ENCODE measurements at regions not wholly inside any gene's neighbourhood (a gene's known extent, or its start where the extent isn't known, plus 50 kb on each side); places are given as distances from the start of the nearest gene placed in this dataset.

DNA sequence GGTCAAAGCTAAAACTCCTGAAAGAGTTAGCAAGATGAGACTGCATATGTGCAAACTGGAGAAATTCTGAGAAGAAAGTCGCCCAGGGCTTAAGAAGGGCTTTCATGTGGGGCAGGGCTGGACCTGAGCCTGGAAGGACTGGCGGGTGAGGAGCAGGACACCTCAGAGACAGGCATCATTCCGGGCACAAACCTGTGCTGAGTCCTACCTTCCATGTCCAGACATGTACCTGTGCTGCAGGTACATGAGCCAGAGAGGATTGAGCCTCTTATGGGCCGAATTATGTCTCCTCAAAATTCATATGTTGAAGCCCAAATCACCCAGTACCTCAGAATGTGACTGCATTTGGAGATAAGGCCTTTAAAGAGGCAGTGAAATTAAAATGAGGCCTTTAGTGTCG is 171.0 kb downstream of the QRSL1 start:
- TF ChIP-seq, protein P1, sequence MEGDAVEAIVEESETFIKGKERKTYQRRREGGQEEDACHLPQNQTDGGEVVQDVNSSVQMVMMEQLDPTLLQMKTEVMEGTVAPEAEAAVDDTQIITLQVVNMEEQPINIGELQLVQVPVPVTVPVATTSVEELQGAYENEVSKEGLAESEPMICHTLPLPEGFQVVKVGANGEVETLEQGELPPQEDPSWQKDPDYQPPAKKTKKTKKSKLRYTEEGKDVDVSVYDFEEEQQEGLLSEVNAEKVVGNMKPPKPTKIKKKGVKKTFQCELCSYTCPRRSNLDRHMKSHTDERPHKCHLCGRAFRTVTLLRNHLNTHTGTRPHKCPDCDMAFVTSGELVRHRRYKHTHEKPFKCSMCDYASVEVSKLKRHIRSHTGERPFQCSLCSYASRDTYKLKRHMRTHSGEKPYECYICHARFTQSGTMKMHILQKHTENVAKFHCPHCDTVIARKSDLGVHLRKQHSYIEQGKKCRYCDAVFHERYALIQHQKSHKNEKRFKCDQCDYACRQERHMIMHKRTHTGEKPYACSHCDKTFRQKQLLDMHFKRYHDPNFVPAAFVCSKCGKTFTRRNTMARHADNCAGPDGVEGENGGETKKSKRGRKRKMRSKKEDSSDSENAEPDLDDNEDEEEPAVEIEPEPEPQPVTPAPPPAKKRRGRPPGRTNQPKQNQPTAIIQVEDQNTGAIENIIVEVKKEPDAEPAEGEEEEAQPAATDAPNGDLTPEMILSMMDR (IDR thresholded peaks at IDR 0.05; ENCODE audit: poor library complexity), result no peak
- TF ChIP-seq EZH2phosphoT487 (IDR thresholded peaks at IDR 0.05; ENCODE audit: low read depth, severe bottlenecking, unreplicated experiment), result no peak
